IMR-90 (cell line): ENCODE measurements at regions not wholly inside any gene's neighbourhood (a gene's known extent, or its start where the extent isn't known, plus 50 kb on each side); places are given as distances from the start of the nearest gene placed in this dataset.

Experiments used
- ATAC-seq: fragments of 200-7000 bp; cut with Tn5 transposase; 2 replicates; pipeline ENCODE4 v1.9.1; 2020; ENCODE audit warnings: low read depth, mild to moderate bottlenecking, moderate library complexity
- BruUV-seq: library from RNA; stranded (reverse); fragments of 400-500 nt; replicated peaks from 2 replicates; lab custom pipeline; 2021; lab: Mats Ljungman, UMichigan
- CTCF ChIA-PET: fragments of 300-600 bp; formaldehyde crosslinking; extraction: SDS; loops from one replicate; lab custom pipeline; 2021; ENCODE audit warnings: antibody characterized with exemption; lab: Yijun Ruan, JAX
- POLR2A ChIA-PET: fragments of 300-600 bp; sonication (Branson Sonifier 250); formaldehyde crosslinking; loops from one replicate; lab custom pipeline; 2022; ENCODE audit warnings: antibody characterized with exemption; ENCODE audit not compliant: unreplicated experiment; lab: Charles Lee
- DNase-seq: peaks from one replicate; pipeline ENCODE4 v3.0.0; 2013
- H2AFZ ChIP-seq: replicated peaks from 2 replicates; pipeline ENCODE3; 2013; ENCODE audit warnings: low read length, mild to moderate bottlenecking; ENCODE audit not compliant: poor library complexity
- H2AK5ac ChIP-seq: 2 replicates; pipeline ENCODE4 v1.6.1; 2013; ENCODE audit warnings: low read depth, low read length, inconsistent platforms
- H2AK9ac ChIP-seq: replicated peaks from 2 replicates; pipeline ENCODE3; 2013; ENCODE audit warnings: mild to moderate bottlenecking, low read depth, low read length, moderate library complexity; ENCODE audit not compliant: poor library complexity
- H2BK120ac ChIP-seq: 2 replicates; pipeline ENCODE4 v1.6.1; 2013; ENCODE audit warnings: low read depth, low read length, inconsistent platforms
- H2BK15ac ChIP-seq: 3 replicates; pipeline ENCODE4 v1.6.1; 2013; ENCODE audit warnings: low read depth, low read length, inconsistent platforms
- H2BK20ac ChIP-seq: 2 replicates; pipeline ENCODE4 v1.6.1; 2013; ENCODE audit warnings: low read depth, mild to moderate bottlenecking, inconsistent platforms, low read length, moderate library complexity
- H2BK5ac ChIP-seq: 2 replicates; pipeline ENCODE4 v1.6.1; 2013; ENCODE audit warnings: mild to moderate bottlenecking, low read depth, low read length, inconsistent platforms; ENCODE audit not compliant: poor library complexity, severe bottlenecking
- H3K14ac ChIP-seq: replicated peaks from 2 replicates; pipeline ENCODE4 v1.6.1; 2013; ENCODE audit warnings: low read depth, low read length, inconsistent platforms
- H3K18ac ChIP-seq: 2 replicates; pipeline ENCODE4 v1.6.1; 2013; ENCODE audit warnings: low read depth, low read length, control low read depth
- H3K23ac ChIP-seq: 2 replicates; pipeline ENCODE4 v1.6.1; 2013; ENCODE audit warnings: low read depth, low read length, inconsistent platforms
- H3K27ac ChIP-seq: 2 replicates; pipeline ENCODE4 v1.5.1; 2013; ENCODE audit warnings: mild to moderate bottlenecking, control low read depth, low read length; ENCODE audit not compliant: insufficient read depth
- H3K27me3 ChIP-seq: 2 replicates; pipeline ENCODE4 v1.6.1; 2013; ENCODE audit warnings: low read length; ENCODE audit not compliant: control insufficient read depth, insufficient read depth
- H3K36me3 ChIP-seq: 2 replicates; pipeline ENCODE4 v1.6.1; 2013; ENCODE audit warnings: low read length, mixed read lengths; ENCODE audit not compliant: control insufficient read depth, insufficient read depth
- H3K4ac ChIP-seq: 2 replicates; pipeline ENCODE4 v1.6.1; 2013; ENCODE audit warnings: low read depth, low read length, inconsistent platforms
- H3K4me1 ChIP-seq: 2 replicates; pipeline ENCODE4 v1.6.1; 2013; ENCODE audit warnings: low read length, mixed read lengths; ENCODE audit not compliant: control insufficient read depth, insufficient read depth
- H3K4me2 ChIP-seq: 2 replicates; pipeline ENCODE4 v1.6.1; 2013; ENCODE audit warnings: low read depth, mild to moderate bottlenecking, control low read depth, low read length, moderate library complexity
- H3K4me3 ChIP-seq: 2 replicates; pipeline ENCODE4 v1.5.1; 2013; ENCODE audit warnings: low read depth, mild to moderate bottlenecking, control low read depth, low read length, moderate library complexity; ENCODE audit not compliant: insufficient read depth
- H3K56ac ChIP-seq: 2 replicates; pipeline ENCODE4 v1.6.1; 2013; ENCODE audit warnings: low read length, inconsistent platforms; ENCODE audit not compliant: insufficient read depth; ENCODE audit errors: extremely low read depth
- H3K79me1 ChIP-seq, 2 experiments: 2 replicates each; pipeline ENCODE4 v1.6.1; 2013; ENCODE audit warnings: low read length in 2 of 2, inconsistent platforms in 1 of 2, low read depth in 1 of 2
- H3K9ac ChIP-seq: 2 replicates; pipeline ENCODE4 v1.6.1; 2013; ENCODE audit warnings: low read depth, low read length, control low read depth
- H3K9me1 ChIP-seq: 2 replicates; pipeline ENCODE4 v1.6.1; 2013; ENCODE audit warnings: low read length, inconsistent platforms; ENCODE audit not compliant: insufficient read depth
- H3K9me3 ChIP-seq: 2 replicates; pipeline ENCODE4 v1.6.1; 2013; ENCODE audit warnings: low read length; ENCODE audit not compliant: control insufficient read depth, insufficient read depth
- H4K20me1 ChIP-seq: 2 replicates; pipeline ENCODE4 v1.6.1; 2013; ENCODE audit warnings: low read length, inconsistent platforms; ENCODE audit not compliant: insufficient read depth
- H4K5ac ChIP-seq: 2 replicates; pipeline ENCODE4 v1.6.1; 2013; ENCODE audit warnings: mild to moderate bottlenecking, low read depth, low read length, control low read depth
- H4K8ac ChIP-seq, 2 experiments: 2 replicates each; pipeline ENCODE4 v1.6.1; 2013; ENCODE audit warnings: low read depth in 2 of 2, low read length in 2 of 2, control low read depth in 1 of 2, inconsistent platforms in 1 of 2
- H4K91ac ChIP-seq: 2 replicates; pipeline ENCODE4 v1.6.1; 2013; ENCODE audit warnings: low read depth, low read length, inconsistent platforms; ENCODE audit not compliant: insufficient read depth
- BHLHE40 ChIP-seq: fragments of 150-350 bp; IDR thresholded peaks from 2 replicates; pipeline ENCODE4 v1.6.1; 2016; ENCODE audit warnings: mild to moderate bottlenecking, low read depth, low read length
- CEBPB ChIP-seq: IDR thresholded peaks from 2 replicates; pipeline ENCODE4 v1.6.1; 2012; ENCODE audit warnings: low read depth, low read length, improper control_type of control experiment
- CHD1 ChIP-seq: IDR thresholded peaks from 2 replicates; pipeline ENCODE4 v1.6.1; 2012; ENCODE audit warnings: low read depth, low read length, improper control_type of control experiment
- FOS ChIP-seq: fragments of 150-350 bp; IDR thresholded peaks from 2 replicates; pipeline ENCODE4 v1.6.1; 2016; ENCODE audit warnings: low read depth, low read length
- MAFK ChIP-seq: IDR thresholded peaks from 2 replicates; pipeline ENCODE4 v1.6.1; 2012; ENCODE audit warnings: low read depth, low read length, improper control_type of control experiment
- MAZ ChIP-seq: IDR thresholded peaks from 2 replicates; pipeline ENCODE4 v1.6.1; 2012; ENCODE audit warnings: low read depth, mild to moderate bottlenecking, low read length, improper control_type of control experiment, moderate library complexity, borderline replicate concordance
- MXI1 ChIP-seq: IDR thresholded peaks from 2 replicates; pipeline ENCODE4 v1.6.1; 2012; ENCODE audit warnings: low read depth, mild to moderate bottlenecking, low read length, moderate library complexity, borderline replicate concordance
- NFE2L2 ChIP-seq: fragments of 150-350 bp; IDR thresholded peaks from 2 replicates; pipeline ENCODE4 v1.6.1; 2016; ENCODE audit warnings: low read depth, mild to moderate bottlenecking, low read length
- POLR2A ChIP-seq: IDR thresholded peaks from 2 replicates; pipeline ENCODE4 v1.6.1; 2012; ENCODE audit warnings: mild to moderate bottlenecking, low read depth, low read length
- RAD21 ChIP-seq: IDR thresholded peaks from 2 replicates; pipeline ENCODE4 v1.6.1; 2012; ENCODE audit warnings: low read length, improper control_type of control experiment
- RCOR1 ChIP-seq: IDR thresholded peaks from 2 replicates; pipeline ENCODE4 v1.6.1; 2012; ENCODE audit warnings: mild to moderate bottlenecking, low read length, improper control_type of control experiment; ENCODE audit not compliant: insufficient replicate concordance
- RFX5 ChIP-seq: IDR thresholded peaks from 2 replicates; pipeline ENCODE4 v1.8.0; 2012; ENCODE audit warnings: low read depth, mild to moderate bottlenecking, low read length, moderate library complexity
- SMC3 ChIP-seq: fragments of 150-350 bp; IDR thresholded peaks from 2 replicates; pipeline ENCODE4 v1.6.1; 2016; ENCODE audit warnings: low read depth, mild to moderate bottlenecking, antibody characterized with exemption, low read length, moderate library complexity
- dilution Hi-C: fragments of 300-500 bp; cut with HindIII; formaldehyde crosslinking; loops from one replicate; pipeline ENCODE4 v1.14.3; 2018; ENCODE audit warnings: low sequenced_read_pairs; ENCODE audit not compliant: unreplicated experiment
- in situ Hi-C: fragments of 300-500 bp; cut with MboI; formaldehyde crosslinking; loops from 3 replicates; pipeline ENCODE4 v1.14.3; 2019; ENCODE audit warnings: low sequenced_read_pairs, inconsistent platforms, mixed read lengths
- intact Hi-C: fragments of 100-400 bp; cut with micrococcal nuclease; formaldehyde crosslinking; loops from 2 replicates; pipeline ENCODE4 v1.10.0; 2022
- TF ChIP-seq, protein P1 (sequence below): conservative IDR thresholded peaks from 2 replicates; pipeline ENCODE4 v1.5.1; 2012; ENCODE audit warnings: mild to moderate bottlenecking, low read depth, low read length, improper control_type of control experiment
- TF ChIP-seq, protein P2 (sequence below): fragments of 150-350 bp; IDR thresholded peaks from 2 replicates; pipeline ENCODE4 v1.6.1; 2017; ENCODE audit warnings: mild to moderate bottlenecking, antibody characterized with exemption, low read length, low read depth
- TF ChIP-seq, protein P3 (sequence below): fragments of 150-350 bp; IDR thresholded peaks from 2 replicates; pipeline ENCODE4 v1.6.1; 2016; ENCODE audit warnings: low read depth, mild to moderate bottlenecking, low read length, moderate library complexity, borderline replicate concordance

GRCh38 chr2:236739663-236740062 is 170.0 kb downstream of the ACKR3 start:
- ATAC-seq (no peak), DNase-seq (no peak)
- Histone ChIP-seq H3K4me2 (no peak overlapping the region), H3K27me3 (peaks cover 40% of the 10 kb centered on the region), H3K4me1 (peaks cover 3% of the 10 kb centered on the region; the same call in 1 of the 2 replicates), H3K56ac (no peak overlapping the region), H3K23ac (no peak overlapping the region), H3K4me3 (no peak overlapping the region), H3K9ac (no peak overlapping the region), H2BK20ac (no peak overlapping the region), H2AFZ (no peak overlapping the region), H3K14ac (no peak overlapping the region), H4K8ac (no peak overlapping the region), H3K27ac (no peak overlapping the region), H4K91ac (no peak overlapping the region), H2BK15ac (no peak overlapping the region), H2BK5ac (no peak overlapping the region), H4K5ac (no peak overlapping the region), H4K20me1 (no peaks in the 10 kb centered on the region), H3K9me1 (no peaks in the 10 kb centered on the region), H3K9me3 (no peaks in the 10 kb centered on the region; the same call in 1 of the 2 replicates), H3K79me1 (no peaks in the 10 kb centered on the region), H2AK9ac (no peak overlapping the region), H3K36me3 (no peaks in the 10 kb centered on the region), H3K4ac (no peak overlapping the region), H3K18ac (no peak overlapping the region), H2BK120ac (no peak overlapping the region), H2AK5ac (no peak overlapping the region)
- no TSS peak for BruUV-seq
- in situ Hi-C loops (no loop called here), dilution Hi-C loops (no loop called here), intact Hi-C loops (no loop called here)
- CTCF ChIA-PET: no interaction called here
- POLR2A ChIA-PET: no interaction called here
- TF ChIP-seq NFE2L2: no peak
- TF ChIP-seq, protein P1, sequence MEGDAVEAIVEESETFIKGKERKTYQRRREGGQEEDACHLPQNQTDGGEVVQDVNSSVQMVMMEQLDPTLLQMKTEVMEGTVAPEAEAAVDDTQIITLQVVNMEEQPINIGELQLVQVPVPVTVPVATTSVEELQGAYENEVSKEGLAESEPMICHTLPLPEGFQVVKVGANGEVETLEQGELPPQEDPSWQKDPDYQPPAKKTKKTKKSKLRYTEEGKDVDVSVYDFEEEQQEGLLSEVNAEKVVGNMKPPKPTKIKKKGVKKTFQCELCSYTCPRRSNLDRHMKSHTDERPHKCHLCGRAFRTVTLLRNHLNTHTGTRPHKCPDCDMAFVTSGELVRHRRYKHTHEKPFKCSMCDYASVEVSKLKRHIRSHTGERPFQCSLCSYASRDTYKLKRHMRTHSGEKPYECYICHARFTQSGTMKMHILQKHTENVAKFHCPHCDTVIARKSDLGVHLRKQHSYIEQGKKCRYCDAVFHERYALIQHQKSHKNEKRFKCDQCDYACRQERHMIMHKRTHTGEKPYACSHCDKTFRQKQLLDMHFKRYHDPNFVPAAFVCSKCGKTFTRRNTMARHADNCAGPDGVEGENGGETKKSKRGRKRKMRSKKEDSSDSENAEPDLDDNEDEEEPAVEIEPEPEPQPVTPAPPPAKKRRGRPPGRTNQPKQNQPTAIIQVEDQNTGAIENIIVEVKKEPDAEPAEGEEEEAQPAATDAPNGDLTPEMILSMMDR: no peak
- no peak for TF ChIP-seq RCOR1
- no peak for TF ChIP-seq FOS
- no peak for TF ChIP-seq MAFK
- no peak for TF ChIP-seq CHD1
- TF ChIP-seq, protein P2, sequence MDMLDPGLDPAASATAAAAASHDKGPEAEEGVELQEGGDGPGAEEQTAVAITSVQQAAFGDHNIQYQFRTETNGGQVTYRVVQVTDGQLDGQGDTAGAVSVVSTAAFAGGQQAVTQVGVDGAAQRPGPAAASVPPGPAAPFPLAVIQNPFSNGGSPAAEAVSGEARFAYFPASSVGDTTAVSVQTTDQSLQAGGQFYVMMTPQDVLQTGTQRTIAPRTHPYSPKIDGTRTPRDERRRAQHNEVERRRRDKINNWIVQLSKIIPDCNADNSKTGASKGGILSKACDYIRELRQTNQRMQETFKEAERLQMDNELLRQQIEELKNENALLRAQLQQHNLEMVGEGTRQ: no peak
- TF ChIP-seq, protein P3, sequence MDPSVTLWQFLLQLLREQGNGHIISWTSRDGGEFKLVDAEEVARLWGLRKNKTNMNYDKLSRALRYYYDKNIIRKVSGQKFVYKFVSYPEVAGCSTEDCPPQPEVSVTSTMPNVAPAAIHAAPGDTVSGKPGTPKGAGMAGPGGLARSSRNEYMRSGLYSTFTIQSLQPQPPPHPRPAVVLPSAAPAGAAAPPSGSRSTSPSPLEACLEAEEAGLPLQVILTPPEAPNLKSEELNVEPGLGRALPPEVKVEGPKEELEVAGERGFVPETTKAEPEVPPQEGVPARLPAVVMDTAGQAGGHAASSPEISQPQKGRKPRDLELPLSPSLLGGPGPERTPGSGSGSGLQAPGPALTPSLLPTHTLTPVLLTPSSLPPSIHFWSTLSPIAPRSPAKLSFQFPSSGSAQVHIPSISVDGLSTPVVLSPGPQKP: no peak
- no peak for TF ChIP-seq RFX5
- no peak for TF ChIP-seq RAD21
- TF ChIP-seq SMC3: no peak
- no peak for TF ChIP-seq MXI1
- no peak for TF ChIP-seq CEBPB
- TF ChIP-seq MAZ: no peak
- TF ChIP-seq BHLHE40: no peak
- no peak for TF ChIP-seq POLR2A
